Esophagus muscularis mucosa (tissue), 3 donors: ENCODE measurements at regions not wholly inside any gene's neighbourhood (a gene's known extent, or its start where the extent isn't known, plus 50 kb on each side); places are given as distances from the start of the nearest gene placed in this dataset.

Source experiments
- POLR2AphosphoS5 ChIP-seq, 2 donors: sonication (generic); formaldehyde crosslinking; IDR thresholded peaks; one replicate each; pipeline ENCODE4 v1.6.1; 2017; ENCODE audit warnings: antibody characterized with exemption in 2 of 2
- TF ChIP-seq, protein P1 (sequence below), 3 experiments: fragments of 200-600 bp in 2 of 3; fragments of 450-650 bp in 1 of 3; sonication (generic) in 2 of 3; IDR thresholded peaks; one replicate each; pipeline ENCODE4 v1.5.1; 2017 to 2019; ENCODE audit warnings: antibody characterized with exemption in 3 of 3, mild to moderate bottlenecking in 2 of 3, moderate library complexity in 1 of 3

- TF ChIP-seq, protein P1, sequence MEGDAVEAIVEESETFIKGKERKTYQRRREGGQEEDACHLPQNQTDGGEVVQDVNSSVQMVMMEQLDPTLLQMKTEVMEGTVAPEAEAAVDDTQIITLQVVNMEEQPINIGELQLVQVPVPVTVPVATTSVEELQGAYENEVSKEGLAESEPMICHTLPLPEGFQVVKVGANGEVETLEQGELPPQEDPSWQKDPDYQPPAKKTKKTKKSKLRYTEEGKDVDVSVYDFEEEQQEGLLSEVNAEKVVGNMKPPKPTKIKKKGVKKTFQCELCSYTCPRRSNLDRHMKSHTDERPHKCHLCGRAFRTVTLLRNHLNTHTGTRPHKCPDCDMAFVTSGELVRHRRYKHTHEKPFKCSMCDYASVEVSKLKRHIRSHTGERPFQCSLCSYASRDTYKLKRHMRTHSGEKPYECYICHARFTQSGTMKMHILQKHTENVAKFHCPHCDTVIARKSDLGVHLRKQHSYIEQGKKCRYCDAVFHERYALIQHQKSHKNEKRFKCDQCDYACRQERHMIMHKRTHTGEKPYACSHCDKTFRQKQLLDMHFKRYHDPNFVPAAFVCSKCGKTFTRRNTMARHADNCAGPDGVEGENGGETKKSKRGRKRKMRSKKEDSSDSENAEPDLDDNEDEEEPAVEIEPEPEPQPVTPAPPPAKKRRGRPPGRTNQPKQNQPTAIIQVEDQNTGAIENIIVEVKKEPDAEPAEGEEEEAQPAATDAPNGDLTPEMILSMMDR (IDR thresholded peaks at IDR 0.05), result no peak
- TF ChIP-seq POLR2AphosphoS5 (IDR thresholded peaks at IDR 0.05), result no peak
Observed at GRCh38 chr3:137099364-137100219, 141.8 kb downstream of the IL20RB start.
